Liver (tissue), 8 donors: ENCODE measurements at regions not wholly inside any gene's neighbourhood (a gene's known extent, or its start where the extent isn't known, plus 50 kb on each side); places are given as distances from the start of the nearest gene placed in this dataset.
"Not testable (repeated sequence)": the region's sequence is repeated elsewhere in the genome, so short reads cannot be mapped to it uniquely, and the experiment has no call there.

Experiments used
- DNase-seq: peaks from one replicate; pipeline ENCODE4 v3.0.0-alpha.2; 2017; ENCODE audit warnings: low spot score
- H3K27ac ChIP-seq, 2 donors: one replicate each; pipeline ENCODE4 v1.7.0; 2013; ENCODE audit warnings: inconsistent platforms in 2 of 2, low read length in 2 of 2, control low read depth in 1 of 2, low read depth in 1 of 2, mild to moderate bottlenecking in 1 of 2
- H3K27me3 ChIP-seq, 4 donors: one replicate each; pipeline versions ENCODE4 v1.6.1 to v1.7.0; 2013; ENCODE audit warnings: low read length in 3 of 4, inconsistent platforms in 1 of 4, mild to moderate bottlenecking in 1 of 4, moderate library complexity in 1 of 4; ENCODE audit not compliant: control insufficient read depth in 4 of 4, insufficient read depth in 4 of 4
- H3K36me3 ChIP-seq, 4 donors: one replicate each; pipeline versions ENCODE4 v1.6.1 to v1.7.0; 2013; ENCODE audit warnings: low read length in 3 of 4, mild to moderate bottlenecking in 3 of 4, low read depth in 1 of 4, moderate library complexity in 1 of 4; ENCODE audit not compliant: control insufficient read depth in 4 of 4, insufficient read depth in 3 of 4
- H3K4me1 ChIP-seq, 4 donors: one replicate each; pipeline versions ENCODE4 v1.6.1 to v1.7.0; 2013; ENCODE audit warnings: low read length in 3 of 4, mild to moderate bottlenecking in 3 of 4, moderate library complexity in 1 of 4; ENCODE audit not compliant: control insufficient read depth in 4 of 4, insufficient read depth in 4 of 4
- H3K4me3 ChIP-seq, 3 donors: one replicate each; pipeline versions ENCODE4 v1.6.1 to v1.7.0; 2013; ENCODE audit warnings: low read length in 3 of 3, control low read depth in 1 of 3, low read depth in 1 of 3, mild to moderate bottlenecking in 1 of 3
- H3K9ac ChIP-seq, 2 donors: one replicate each; pipeline ENCODE4 v1.7.0; 2013; ENCODE audit warnings: low read length in 2 of 2, mild to moderate bottlenecking in 2 of 2, moderate library complexity in 2 of 2, control low read depth in 1 of 2, low read depth in 1 of 2
- H3K9me3 ChIP-seq, 4 donors: one replicate each; pipeline versions ENCODE4 v1.6.1 to v1.7.0; 2013; ENCODE audit warnings: low read length in 3 of 4; ENCODE audit not compliant: control insufficient read depth in 4 of 4
- EGR1 ChIP-seq, 2 donors: IDR thresholded peaks; 2 replicates each; pipeline ENCODE4 v1.6.1; 2016 to 2018; ENCODE audit warnings: antibody characterized with exemption in 2 of 2, low read depth in 2 of 2
- FOXA1 ChIP-seq: IDR thresholded peaks from 2 replicates; pipeline ENCODE4 v1.6.1; 2016; ENCODE audit warnings: antibody characterized with exemption
- FOXA2 ChIP-seq: IDR thresholded peaks from 2 replicates; pipeline ENCODE4 v1.6.1; 2016; ENCODE audit warnings: antibody characterized with exemption
- HNF4A ChIP-seq, 2 donors: conservative IDR thresholded peaks; 2 replicates each; pipeline ENCODE4 v1.6.1; 2016; ENCODE audit warnings: antibody characterized with exemption in 2 of 2, mild to moderate bottlenecking in 2 of 2
- HNF4G ChIP-seq: IDR thresholded peaks from 2 replicates; pipeline ENCODE4 v1.6.1; 2016; ENCODE audit warnings: antibody characterized with exemption
- JUND ChIP-seq, 2 donors: IDR thresholded peaks; 2 replicates each; pipeline ENCODE4 v1.6.1; 2016; ENCODE audit warnings: antibody characterized with exemption in 2 of 2
- RAD21 ChIP-seq, 2 donors: IDR thresholded peaks; 2 replicates each; pipeline ENCODE4 v1.6.1; 2016; ENCODE audit warnings: antibody characterized with exemption in 2 of 2, mild to moderate bottlenecking in 2 of 2
- RXRA ChIP-seq, 2 donors: IDR thresholded peaks; 2 replicates each; pipeline ENCODE4 v1.6.1; 2017 to 2018; ENCODE audit warnings: antibody characterized with exemption in 2 of 2, mild to moderate bottlenecking in 1 of 2
- SP1 ChIP-seq: IDR thresholded peaks from 2 replicates; pipeline ENCODE4 v1.6.1; 2018; ENCODE audit warnings: antibody characterized with exemption, mild to moderate bottlenecking
- TAF1 ChIP-seq: conservative IDR thresholded peaks from 2 replicates; pipeline ENCODE4 v1.6.1; 2016; ENCODE audit warnings: antibody characterized with exemption, mild to moderate bottlenecking
- YY1 ChIP-seq: IDR thresholded peaks from 2 replicates; pipeline ENCODE4 v1.6.1; 2016; ENCODE audit warnings: antibody characterized with exemption, mild to moderate bottlenecking
- WGBS: extraction: QIAGEN DNeasy Blood & Tissue Kit; methylation state at CpG from one replicate; pipeline ENCODE4 v1.1.7; 2013; 5-methylcytosine and 5-hydroxymethylcytosine counted together
- TF ChIP-seq, protein P1 (sequence below): IDR thresholded peaks from 2 replicates; pipeline ENCODE4 v1.6.1; 2016; ENCODE audit warnings: antibody characterized with exemption
- TF ChIP-seq, protein P2 (sequence below): IDR thresholded peaks from 2 replicates; pipeline ENCODE4 v1.6.1; 2016; ENCODE audit warnings: antibody characterized with exemption
- TF ChIP-seq, protein P3 (sequence below): fragments of 150-350 bp; IDR thresholded peaks from 2 replicates; pipeline ENCODE4 v1.5.1; 2017; ENCODE audit warnings: improper control_type of control experiment, low read depth, low read length; ENCODE audit not compliant: missing input control
- TF ChIP-seq, protein P4 (sequence below): IDR thresholded peaks from 2 replicates; pipeline ENCODE4 v1.6.1; 2016; ENCODE audit warnings: antibody characterized with exemption
- donor health status: healthy.
- donor health status: healthy.
- donor health status: healthy.
- donor health status: healthy.
- donor health status: healthy.

- Histone ChIP-seq H3K27me3 (no peaks in the 10 kb centered on the region), H3K9me3 (no peaks in the 10 kb centered on the region), H3K36me3 (no peaks in the 10 kb centered on the region), H3K4me3 (no peak overlapping the region), H3K4me1 (peaks cover 0 to 11% (median 8%) of the 10 kb centered on the region in 4 donors), H3K27ac (no peak overlapping the region), H3K9ac (no peak overlapping the region)
- 83% methylated on average over 5 of the region's 5 CpGs for WGBS
- DNase-seq, result no peak
- TF ChIP-seq, protein P1, sequence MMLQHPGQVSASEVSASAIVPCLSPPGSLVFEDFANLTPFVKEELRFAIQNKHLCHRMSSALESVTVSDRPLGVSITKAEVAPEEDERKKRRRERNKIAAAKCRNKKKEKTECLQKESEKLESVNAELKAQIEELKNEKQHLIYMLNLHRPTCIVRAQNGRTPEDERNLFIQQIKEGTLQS, result no peak
- TF ChIP-seq RXRA (IDR thresholded peaks at IDR 0.05) (no peak), RAD21 (IDR thresholded peaks at IDR 0.05) (no peak), EGR1 (IDR thresholded peaks at IDR 0.05; ENCODE audit: low read depth in 2 of 2) (no peak), FOXA2 (no peak), SP1 (no peak), HNF4A (conservative IDR thresholded peaks at IDR 0.05) (no peak), TAF1 (no peak), HNF4G (no peak), YY1 (no peak), FOXA1 (no peak), JUND (IDR thresholded peaks at IDR 0.05) (no peak)
- TF ChIP-seq, protein P2, sequence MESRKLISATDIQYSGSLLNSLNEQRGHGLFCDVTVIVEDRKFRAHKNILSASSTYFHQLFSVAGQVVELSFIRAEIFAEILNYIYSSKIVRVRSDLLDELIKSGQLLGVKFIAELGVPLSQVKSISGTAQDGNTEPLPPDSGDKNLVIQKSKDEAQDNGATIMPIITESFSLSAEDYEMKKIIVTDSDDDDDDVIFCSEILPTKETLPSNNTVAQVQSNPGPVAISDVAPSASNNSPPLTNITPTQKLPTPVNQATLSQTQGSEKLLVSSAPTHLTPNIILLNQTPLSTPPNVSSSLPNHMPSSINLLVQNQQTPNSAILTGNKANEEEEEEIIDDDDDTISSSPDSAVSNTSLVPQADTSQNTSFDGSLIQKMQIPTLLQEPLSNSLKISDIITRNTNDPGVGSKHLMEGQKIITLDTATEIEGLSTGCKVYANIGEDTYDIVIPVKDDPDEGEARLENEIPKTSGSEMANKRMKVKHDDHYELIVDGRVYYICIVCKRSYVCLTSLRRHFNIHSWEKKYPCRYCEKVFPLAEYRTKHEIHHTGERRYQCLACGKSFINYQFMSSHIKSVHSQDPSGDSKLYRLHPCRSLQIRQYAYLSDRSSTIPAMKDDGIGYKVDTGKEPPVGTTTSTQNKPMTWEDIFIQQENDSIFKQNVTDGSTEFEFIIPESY, result no peak
- TF ChIP-seq, protein P3, sequence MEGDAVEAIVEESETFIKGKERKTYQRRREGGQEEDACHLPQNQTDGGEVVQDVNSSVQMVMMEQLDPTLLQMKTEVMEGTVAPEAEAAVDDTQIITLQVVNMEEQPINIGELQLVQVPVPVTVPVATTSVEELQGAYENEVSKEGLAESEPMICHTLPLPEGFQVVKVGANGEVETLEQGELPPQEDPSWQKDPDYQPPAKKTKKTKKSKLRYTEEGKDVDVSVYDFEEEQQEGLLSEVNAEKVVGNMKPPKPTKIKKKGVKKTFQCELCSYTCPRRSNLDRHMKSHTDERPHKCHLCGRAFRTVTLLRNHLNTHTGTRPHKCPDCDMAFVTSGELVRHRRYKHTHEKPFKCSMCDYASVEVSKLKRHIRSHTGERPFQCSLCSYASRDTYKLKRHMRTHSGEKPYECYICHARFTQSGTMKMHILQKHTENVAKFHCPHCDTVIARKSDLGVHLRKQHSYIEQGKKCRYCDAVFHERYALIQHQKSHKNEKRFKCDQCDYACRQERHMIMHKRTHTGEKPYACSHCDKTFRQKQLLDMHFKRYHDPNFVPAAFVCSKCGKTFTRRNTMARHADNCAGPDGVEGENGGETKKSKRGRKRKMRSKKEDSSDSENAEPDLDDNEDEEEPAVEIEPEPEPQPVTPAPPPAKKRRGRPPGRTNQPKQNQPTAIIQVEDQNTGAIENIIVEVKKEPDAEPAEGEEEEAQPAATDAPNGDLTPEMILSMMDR, result no peak
- TF ChIP-seq, protein P4, sequence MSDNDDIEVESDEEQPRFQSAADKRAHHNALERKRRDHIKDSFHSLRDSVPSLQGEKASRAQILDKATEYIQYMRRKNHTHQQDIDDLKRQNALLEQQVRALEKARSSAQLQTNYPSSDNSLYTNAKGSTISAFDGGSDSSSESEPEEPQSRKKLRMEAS, result no peak
These were observed 65.4 kb upstream of the SLC22A16 start for GRCh38 chr6:110541701-110542309.

DNA sequence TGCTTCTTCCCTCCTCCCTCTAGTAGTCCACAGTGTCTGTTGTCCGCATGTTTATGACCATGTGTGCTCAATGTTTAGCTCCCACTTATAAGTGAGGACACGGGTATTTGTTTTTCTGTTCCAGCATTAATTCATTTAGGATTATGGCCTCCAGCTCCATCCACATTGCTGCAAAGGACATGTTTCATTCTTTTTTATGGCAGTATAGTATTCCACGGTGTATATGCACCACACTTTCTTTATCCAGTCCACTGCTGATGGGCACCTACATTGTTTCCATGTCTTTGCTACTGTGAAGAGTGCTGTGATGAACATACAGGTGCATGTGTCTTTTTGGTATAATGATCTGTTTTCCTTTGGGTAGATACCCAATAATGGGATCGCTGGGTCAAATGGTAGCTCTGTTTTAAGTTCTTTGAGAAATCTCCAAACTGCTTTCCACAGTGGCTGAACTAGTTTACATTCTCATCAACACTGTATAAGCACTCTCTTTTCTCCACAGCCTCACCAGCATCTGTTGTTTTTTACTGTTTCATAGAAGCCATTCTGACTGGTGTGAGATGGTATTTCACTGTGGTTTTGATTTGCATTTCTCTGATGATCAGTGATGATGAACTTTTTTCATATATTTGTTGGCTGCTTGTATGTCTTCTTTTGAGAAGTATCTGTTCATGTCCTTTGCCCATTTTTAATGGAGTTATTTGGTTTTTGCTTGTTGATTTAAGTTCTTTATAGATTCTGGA lies 63.0 kb upstream of the SLC22A16 start:
- DNase-seq, H3K27ac ChIP-seq, H3K4me3 ChIP-seq, H3K9me3 ChIP-seq, H3K36me3 ChIP-seq, H3K9ac ChIP-seq, H3K27me3 ChIP-seq: not testable (repeated sequence)
- 96% methylated on average over 4 of the region's 4 CpGs for WGBS
- H3K4me1 ChIP-seq, result peaks cover 0 to 11% (median 8%) of the 10 kb centered on the region in 4 donors
